Liver (tissue), 8 donors: ENCODE measurements at regions not wholly inside any gene's neighbourhood (a gene's known extent, or its start where the extent isn't known, plus 50 kb on each side); places are given as distances from the start of the nearest gene placed in this dataset.

Experiments used
- DNase-seq: peaks from one replicate; pipeline ENCODE4 v3.0.0-alpha.2; 2017; ENCODE audit warnings: low spot score
- H3K27ac ChIP-seq, 2 donors: one replicate each; pipeline ENCODE4 v1.7.0; 2013; ENCODE audit warnings: inconsistent platforms in 2 of 2, low read length in 2 of 2, control low read depth in 1 of 2, low read depth in 1 of 2, mild to moderate bottlenecking in 1 of 2
- H3K27me3 ChIP-seq, 4 donors: one replicate each; pipeline versions ENCODE4 v1.6.1 to v1.7.0; 2013; ENCODE audit warnings: low read length in 3 of 4, inconsistent platforms in 1 of 4, mild to moderate bottlenecking in 1 of 4, moderate library complexity in 1 of 4; ENCODE audit not compliant: control insufficient read depth in 4 of 4, insufficient read depth in 4 of 4
- H3K36me3 ChIP-seq, 4 donors: one replicate each; pipeline versions ENCODE4 v1.6.1 to v1.7.0; 2013; ENCODE audit warnings: low read length in 3 of 4, mild to moderate bottlenecking in 3 of 4, low read depth in 1 of 4, moderate library complexity in 1 of 4; ENCODE audit not compliant: control insufficient read depth in 4 of 4, insufficient read depth in 3 of 4
- H3K4me1 ChIP-seq, 4 donors: one replicate each; pipeline versions ENCODE4 v1.6.1 to v1.7.0; 2013; ENCODE audit warnings: low read length in 3 of 4, mild to moderate bottlenecking in 3 of 4, moderate library complexity in 1 of 4; ENCODE audit not compliant: control insufficient read depth in 4 of 4, insufficient read depth in 4 of 4
- H3K4me3 ChIP-seq, 3 donors: one replicate each; pipeline versions ENCODE4 v1.6.1 to v1.7.0; 2013; ENCODE audit warnings: low read length in 3 of 3, control low read depth in 1 of 3, low read depth in 1 of 3, mild to moderate bottlenecking in 1 of 3
- H3K9ac ChIP-seq, 2 donors: one replicate each; pipeline ENCODE4 v1.7.0; 2013; ENCODE audit warnings: low read length in 2 of 2, mild to moderate bottlenecking in 2 of 2, moderate library complexity in 2 of 2, control low read depth in 1 of 2, low read depth in 1 of 2
- H3K9me3 ChIP-seq, 4 donors: one replicate each; pipeline versions ENCODE4 v1.6.1 to v1.7.0; 2013; ENCODE audit warnings: low read length in 3 of 4; ENCODE audit not compliant: control insufficient read depth in 4 of 4
- EGR1 ChIP-seq, 2 donors: IDR thresholded peaks; 2 replicates each; pipeline ENCODE4 v1.6.1; 2016 to 2018; ENCODE audit warnings: antibody characterized with exemption in 2 of 2, low read depth in 2 of 2
- FOXA1 ChIP-seq: IDR thresholded peaks from 2 replicates; pipeline ENCODE4 v1.6.1; 2016; ENCODE audit warnings: antibody characterized with exemption
- FOXA2 ChIP-seq: IDR thresholded peaks from 2 replicates; pipeline ENCODE4 v1.6.1; 2016; ENCODE audit warnings: antibody characterized with exemption
- GABPA ChIP-seq, 2 donors: IDR thresholded peaks in 1 of 2; conservative IDR thresholded peaks in 1 of 2; 2 replicates each; pipeline ENCODE4 v1.6.1; 2016; ENCODE audit warnings: antibody characterized with exemption in 2 of 2, mild to moderate bottlenecking in 1 of 2, moderate library complexity in 1 of 2
- HNF4A ChIP-seq, 2 donors: conservative IDR thresholded peaks; 2 replicates each; pipeline ENCODE4 v1.6.1; 2016; ENCODE audit warnings: antibody characterized with exemption in 2 of 2, mild to moderate bottlenecking in 2 of 2
- HNF4G ChIP-seq: IDR thresholded peaks from 2 replicates; pipeline ENCODE4 v1.6.1; 2016; ENCODE audit warnings: antibody characterized with exemption
- JUND ChIP-seq, 2 donors: IDR thresholded peaks; 2 replicates each; pipeline ENCODE4 v1.6.1; 2016; ENCODE audit warnings: antibody characterized with exemption in 2 of 2
- NR2F2 ChIP-seq: IDR thresholded peaks from 2 replicates; pipeline ENCODE4 v1.6.1; 2016; ENCODE audit warnings: antibody characterized with exemption
- RAD21 ChIP-seq, 2 donors: IDR thresholded peaks; 2 replicates each; pipeline ENCODE4 v1.6.1; 2016; ENCODE audit warnings: antibody characterized with exemption in 2 of 2, mild to moderate bottlenecking in 2 of 2
- RXRA ChIP-seq, 2 donors: IDR thresholded peaks; 2 replicates each; pipeline ENCODE4 v1.6.1; 2017 to 2018; ENCODE audit warnings: antibody characterized with exemption in 2 of 2, mild to moderate bottlenecking in 1 of 2
- SP1 ChIP-seq: IDR thresholded peaks from 2 replicates; pipeline ENCODE4 v1.6.1; 2018; ENCODE audit warnings: antibody characterized with exemption, mild to moderate bottlenecking
- TAF1 ChIP-seq: conservative IDR thresholded peaks from 2 replicates; pipeline ENCODE4 v1.6.1; 2016; ENCODE audit warnings: antibody characterized with exemption, mild to moderate bottlenecking
- YY1 ChIP-seq: IDR thresholded peaks from 2 replicates; pipeline ENCODE4 v1.6.1; 2016; ENCODE audit warnings: antibody characterized with exemption, mild to moderate bottlenecking
- WGBS: extraction: QIAGEN DNeasy Blood & Tissue Kit; methylation state at CpG from one replicate; pipeline ENCODE4 v1.1.7; 2013; 5-methylcytosine and 5-hydroxymethylcytosine counted together
- TF ChIP-seq, protein P1 (sequence below): IDR thresholded peaks from 2 replicates; pipeline ENCODE4 v1.6.1; 2016; ENCODE audit warnings: antibody characterized with exemption
- TF ChIP-seq, protein P2 (sequence below): IDR thresholded peaks from 2 replicates; pipeline ENCODE4 v1.6.1; 2016; ENCODE audit warnings: antibody characterized with exemption, mild to moderate bottlenecking
- TF ChIP-seq, protein P3 (sequence below): fragments of 150-350 bp; IDR thresholded peaks from 2 replicates; pipeline ENCODE4 v1.5.1; 2017; ENCODE audit warnings: improper control_type of control experiment, low read depth, low read length; ENCODE audit not compliant: missing input control
- TF ChIP-seq, protein P4 (sequence below): IDR thresholded peaks from 2 replicates; pipeline ENCODE4 v1.6.1; 2016; ENCODE audit warnings: antibody characterized with exemption
- TF ChIP-seq, protein P5 (sequence below): IDR thresholded peaks from 2 replicates; pipeline ENCODE4 v1.6.1; 2016; ENCODE audit warnings: antibody characterized with exemption
- donor health status: healthy.
- donor health status: healthy.
- donor health status: healthy.
- donor health status: healthy.
- donor health status: healthy.

DNA sequence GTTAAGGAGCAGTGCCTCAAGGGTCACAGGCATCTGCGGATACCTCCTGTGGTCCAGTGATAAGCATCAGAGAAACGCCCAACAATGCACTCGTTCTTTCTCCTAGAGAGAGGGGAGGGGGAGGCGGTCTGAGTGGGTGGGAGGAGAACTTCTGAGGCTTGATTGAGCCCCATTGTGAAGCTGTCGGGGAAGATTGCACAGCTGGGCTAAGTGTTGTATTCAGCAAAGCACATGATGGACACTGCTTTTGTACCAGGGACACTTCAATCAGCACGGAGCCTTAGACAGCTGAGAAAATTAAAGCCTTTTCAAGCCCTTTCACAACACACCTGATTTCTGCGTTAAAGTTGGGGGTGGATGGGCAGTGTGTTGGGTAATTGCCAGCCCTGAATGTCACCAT, 230.3 kb upstream of the GHITM start:
- DNase-seq: no peak
- Histone ChIP-seq H3K4me1 (no peaks in the 10 kb centered on the region), H3K27me3 (no peaks in the 10 kb centered on the region), H3K9me3 (no peaks in the 10 kb centered on the region), H3K27ac (no peak overlapping the region), H3K9ac (no peak overlapping the region), H3K36me3 (no peaks in the 10 kb centered on the region), H3K4me3 (no peak overlapping the region)
- TF ChIP-seq YY1 (no peak), JUND (IDR thresholded peaks at IDR 0.05) (no peak), NR2F2 (no peak), FOXA1 (no peak), RXRA (IDR thresholded peaks at IDR 0.05) (no peak), HNF4G (no peak), EGR1 (IDR thresholded peaks at IDR 0.05; ENCODE audit: low read depth in 2 of 2) (no peak), FOXA2 (no peak)
- TF ChIP-seq, protein P1, sequence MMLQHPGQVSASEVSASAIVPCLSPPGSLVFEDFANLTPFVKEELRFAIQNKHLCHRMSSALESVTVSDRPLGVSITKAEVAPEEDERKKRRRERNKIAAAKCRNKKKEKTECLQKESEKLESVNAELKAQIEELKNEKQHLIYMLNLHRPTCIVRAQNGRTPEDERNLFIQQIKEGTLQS: no peak
- TF ChIP-seq, protein P2, sequence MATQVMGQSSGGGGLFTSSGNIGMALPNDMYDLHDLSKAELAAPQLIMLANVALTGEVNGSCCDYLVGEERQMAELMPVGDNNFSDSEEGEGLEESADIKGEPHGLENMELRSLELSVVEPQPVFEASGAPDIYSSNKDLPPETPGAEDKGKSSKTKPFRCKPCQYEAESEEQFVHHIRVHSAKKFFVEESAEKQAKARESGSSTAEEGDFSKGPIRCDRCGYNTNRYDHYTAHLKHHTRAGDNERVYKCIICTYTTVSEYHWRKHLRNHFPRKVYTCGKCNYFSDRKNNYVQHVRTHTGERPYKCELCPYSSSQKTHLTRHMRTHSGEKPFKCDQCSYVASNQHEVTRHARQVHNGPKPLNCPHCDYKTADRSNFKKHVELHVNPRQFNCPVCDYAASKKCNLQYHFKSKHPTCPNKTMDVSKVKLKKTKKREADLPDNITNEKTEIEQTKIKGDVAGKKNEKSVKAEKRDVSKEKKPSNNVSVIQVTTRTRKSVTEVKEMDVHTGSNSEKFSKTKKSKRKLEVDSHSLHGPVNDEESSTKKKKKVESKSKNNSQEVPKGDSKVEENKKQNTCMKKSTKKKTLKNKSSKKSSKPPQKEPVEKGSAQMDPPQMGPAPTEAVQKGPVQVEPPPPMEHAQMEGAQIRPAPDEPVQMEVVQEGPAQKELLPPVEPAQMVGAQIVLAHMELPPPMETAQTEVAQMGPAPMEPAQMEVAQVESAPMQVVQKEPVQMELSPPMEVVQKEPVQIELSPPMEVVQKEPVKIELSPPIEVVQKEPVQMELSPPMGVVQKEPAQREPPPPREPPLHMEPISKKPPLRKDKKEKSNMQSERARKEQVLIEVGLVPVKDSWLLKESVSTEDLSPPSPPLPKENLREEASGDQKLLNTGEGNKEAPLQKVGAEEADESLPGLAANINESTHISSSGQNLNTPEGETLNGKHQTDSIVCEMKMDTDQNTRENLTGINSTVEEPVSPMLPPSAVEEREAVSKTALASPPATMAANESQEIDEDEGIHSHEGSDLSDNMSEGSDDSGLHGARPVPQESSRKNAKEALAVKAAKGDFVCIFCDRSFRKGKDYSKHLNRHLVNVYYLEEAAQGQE: no peak
- TF ChIP-seq, protein P3, sequence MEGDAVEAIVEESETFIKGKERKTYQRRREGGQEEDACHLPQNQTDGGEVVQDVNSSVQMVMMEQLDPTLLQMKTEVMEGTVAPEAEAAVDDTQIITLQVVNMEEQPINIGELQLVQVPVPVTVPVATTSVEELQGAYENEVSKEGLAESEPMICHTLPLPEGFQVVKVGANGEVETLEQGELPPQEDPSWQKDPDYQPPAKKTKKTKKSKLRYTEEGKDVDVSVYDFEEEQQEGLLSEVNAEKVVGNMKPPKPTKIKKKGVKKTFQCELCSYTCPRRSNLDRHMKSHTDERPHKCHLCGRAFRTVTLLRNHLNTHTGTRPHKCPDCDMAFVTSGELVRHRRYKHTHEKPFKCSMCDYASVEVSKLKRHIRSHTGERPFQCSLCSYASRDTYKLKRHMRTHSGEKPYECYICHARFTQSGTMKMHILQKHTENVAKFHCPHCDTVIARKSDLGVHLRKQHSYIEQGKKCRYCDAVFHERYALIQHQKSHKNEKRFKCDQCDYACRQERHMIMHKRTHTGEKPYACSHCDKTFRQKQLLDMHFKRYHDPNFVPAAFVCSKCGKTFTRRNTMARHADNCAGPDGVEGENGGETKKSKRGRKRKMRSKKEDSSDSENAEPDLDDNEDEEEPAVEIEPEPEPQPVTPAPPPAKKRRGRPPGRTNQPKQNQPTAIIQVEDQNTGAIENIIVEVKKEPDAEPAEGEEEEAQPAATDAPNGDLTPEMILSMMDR: no peak
- TF ChIP-seq, protein P4, sequence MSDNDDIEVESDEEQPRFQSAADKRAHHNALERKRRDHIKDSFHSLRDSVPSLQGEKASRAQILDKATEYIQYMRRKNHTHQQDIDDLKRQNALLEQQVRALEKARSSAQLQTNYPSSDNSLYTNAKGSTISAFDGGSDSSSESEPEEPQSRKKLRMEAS: no peak
- TF ChIP-seq, protein P5, sequence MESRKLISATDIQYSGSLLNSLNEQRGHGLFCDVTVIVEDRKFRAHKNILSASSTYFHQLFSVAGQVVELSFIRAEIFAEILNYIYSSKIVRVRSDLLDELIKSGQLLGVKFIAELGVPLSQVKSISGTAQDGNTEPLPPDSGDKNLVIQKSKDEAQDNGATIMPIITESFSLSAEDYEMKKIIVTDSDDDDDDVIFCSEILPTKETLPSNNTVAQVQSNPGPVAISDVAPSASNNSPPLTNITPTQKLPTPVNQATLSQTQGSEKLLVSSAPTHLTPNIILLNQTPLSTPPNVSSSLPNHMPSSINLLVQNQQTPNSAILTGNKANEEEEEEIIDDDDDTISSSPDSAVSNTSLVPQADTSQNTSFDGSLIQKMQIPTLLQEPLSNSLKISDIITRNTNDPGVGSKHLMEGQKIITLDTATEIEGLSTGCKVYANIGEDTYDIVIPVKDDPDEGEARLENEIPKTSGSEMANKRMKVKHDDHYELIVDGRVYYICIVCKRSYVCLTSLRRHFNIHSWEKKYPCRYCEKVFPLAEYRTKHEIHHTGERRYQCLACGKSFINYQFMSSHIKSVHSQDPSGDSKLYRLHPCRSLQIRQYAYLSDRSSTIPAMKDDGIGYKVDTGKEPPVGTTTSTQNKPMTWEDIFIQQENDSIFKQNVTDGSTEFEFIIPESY: no peak
- 39% methylated on average over 7 of the region's 7 CpGs for WGBS

DNA sequence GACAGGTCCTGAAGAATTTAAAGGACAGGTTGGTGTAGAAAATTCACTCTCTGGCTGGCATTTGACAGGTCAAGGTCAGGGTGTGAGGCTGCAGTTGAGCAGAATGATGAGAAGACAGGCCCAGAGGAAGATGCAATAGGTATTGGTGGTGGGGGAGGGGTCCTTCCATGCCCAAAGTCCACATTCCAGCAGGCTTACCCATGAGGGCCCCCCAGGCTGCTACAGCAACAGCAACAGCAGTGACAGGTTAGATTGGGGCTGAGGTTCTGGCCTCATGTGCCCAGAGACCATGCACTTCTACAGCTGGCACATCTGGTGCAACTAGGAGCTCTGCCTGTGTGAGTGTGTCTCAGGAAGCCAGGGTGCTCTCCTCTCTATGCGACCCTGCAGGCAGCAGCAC, 223.5 kb upstream of the GHITM start:
- H3K4me1 ChIP-seq: no peaks in the 10 kb centered on the region
- no peak for DNase-seq
- no peak overlapping the region for H3K4me3 ChIP-seq
- 53% methylated on average over 1 of the region's 1 CpG for WGBS
- no peaks in the 10 kb centered on the region for H3K36me3 ChIP-seq
- H3K27ac ChIP-seq: no peak overlapping the region
- no peak overlapping the region for H3K9ac ChIP-seq
- H3K9me3 ChIP-seq: no peaks in the 10 kb centered on the region
- H3K27me3 ChIP-seq: no peaks in the 10 kb centered on the region
- TF ChIP-seq JUND (IDR thresholded peaks at IDR 0.05): no peak
- TF ChIP-seq HNF4A (conservative IDR thresholded peaks at IDR 0.05): no peak
- no peak for TF ChIP-seq EGR1 (IDR thresholded peaks at IDR 0.05; ENCODE audit: low read depth in 2 of 2)
- TF ChIP-seq, protein P4: no peak
- TF ChIP-seq GABPA (IDR thresholded peaks at IDR 0.05 in 1 of 2, conservative IDR thresholded peaks at IDR 0.05 in 1 of 2): no peak
- TF ChIP-seq, protein P2: no peak
- no peak for TF ChIP-seq YY1
- TF ChIP-seq FOXA1: no peak
- no peak for TF ChIP-seq RXRA (IDR thresholded peaks at IDR 0.05)
- TF ChIP-seq HNF4G: no peak
- TF ChIP-seq, protein P1: no peak
- TF ChIP-seq, protein P5: no peak
- TF ChIP-seq SP1: no peak
- no peak for TF ChIP-seq TAF1
- no peak for TF ChIP-seq NR2F2
- no peak for TF ChIP-seq RAD21 (IDR thresholded peaks at IDR 0.05)
